ENCODE measurements at regions not wholly inside any gene's neighbourhood (a gene's known extent, or its start where the extent isn't known, plus 50 kb on each side); places are given as distances from the start of the nearest gene placed in this dataset.

DNA sequence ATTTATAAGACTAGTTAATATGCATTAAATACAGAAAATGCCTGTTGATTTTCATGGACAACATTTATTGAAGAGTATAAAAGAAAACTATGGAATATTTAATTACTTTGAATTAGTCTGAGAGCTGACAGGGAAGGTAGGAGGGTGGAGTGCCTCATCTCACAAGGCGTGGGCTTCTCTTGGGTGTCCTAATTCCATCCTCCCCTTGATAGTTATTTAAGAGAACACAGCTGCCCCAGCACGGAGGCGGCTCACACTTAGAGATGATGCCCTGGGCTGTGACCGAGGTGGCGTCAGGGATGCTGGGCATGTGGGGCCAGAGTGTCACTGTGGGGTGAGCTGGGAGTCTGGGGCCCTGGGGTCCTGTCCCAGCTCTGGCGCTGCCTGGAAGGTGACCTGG, 493.0 kb downstream of the PTPRU start:
- TF ChIP-seq POLR2AphosphoS5 (IDR thresholded peaks at IDR 0.05) (no peak), RAD21 (conservative IDR thresholded peaks at IDR 0.05) (no peak), EZH2 (IDR thresholded peaks at IDR 0.05; ENCODE audit: borderline replicate concordance, insufficient read depth, low read length, poor library complexity, severe bottlenecking) (no peak)
- TF ChIP-seq, protein P1, sequence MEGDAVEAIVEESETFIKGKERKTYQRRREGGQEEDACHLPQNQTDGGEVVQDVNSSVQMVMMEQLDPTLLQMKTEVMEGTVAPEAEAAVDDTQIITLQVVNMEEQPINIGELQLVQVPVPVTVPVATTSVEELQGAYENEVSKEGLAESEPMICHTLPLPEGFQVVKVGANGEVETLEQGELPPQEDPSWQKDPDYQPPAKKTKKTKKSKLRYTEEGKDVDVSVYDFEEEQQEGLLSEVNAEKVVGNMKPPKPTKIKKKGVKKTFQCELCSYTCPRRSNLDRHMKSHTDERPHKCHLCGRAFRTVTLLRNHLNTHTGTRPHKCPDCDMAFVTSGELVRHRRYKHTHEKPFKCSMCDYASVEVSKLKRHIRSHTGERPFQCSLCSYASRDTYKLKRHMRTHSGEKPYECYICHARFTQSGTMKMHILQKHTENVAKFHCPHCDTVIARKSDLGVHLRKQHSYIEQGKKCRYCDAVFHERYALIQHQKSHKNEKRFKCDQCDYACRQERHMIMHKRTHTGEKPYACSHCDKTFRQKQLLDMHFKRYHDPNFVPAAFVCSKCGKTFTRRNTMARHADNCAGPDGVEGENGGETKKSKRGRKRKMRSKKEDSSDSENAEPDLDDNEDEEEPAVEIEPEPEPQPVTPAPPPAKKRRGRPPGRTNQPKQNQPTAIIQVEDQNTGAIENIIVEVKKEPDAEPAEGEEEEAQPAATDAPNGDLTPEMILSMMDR (IDR thresholded peaks at IDR 0.05; ENCODE audit: poor library complexity, severe bottlenecking) = no peak

Measured in neural cell (in vitro differentiated cells).